ENCODE measurements at regions not wholly inside any gene's neighbourhood (a gene's known extent, or its start where the extent isn't known, plus 50 kb on each side); places are given as distances from the start of the nearest gene placed in this dataset.

DNA sequence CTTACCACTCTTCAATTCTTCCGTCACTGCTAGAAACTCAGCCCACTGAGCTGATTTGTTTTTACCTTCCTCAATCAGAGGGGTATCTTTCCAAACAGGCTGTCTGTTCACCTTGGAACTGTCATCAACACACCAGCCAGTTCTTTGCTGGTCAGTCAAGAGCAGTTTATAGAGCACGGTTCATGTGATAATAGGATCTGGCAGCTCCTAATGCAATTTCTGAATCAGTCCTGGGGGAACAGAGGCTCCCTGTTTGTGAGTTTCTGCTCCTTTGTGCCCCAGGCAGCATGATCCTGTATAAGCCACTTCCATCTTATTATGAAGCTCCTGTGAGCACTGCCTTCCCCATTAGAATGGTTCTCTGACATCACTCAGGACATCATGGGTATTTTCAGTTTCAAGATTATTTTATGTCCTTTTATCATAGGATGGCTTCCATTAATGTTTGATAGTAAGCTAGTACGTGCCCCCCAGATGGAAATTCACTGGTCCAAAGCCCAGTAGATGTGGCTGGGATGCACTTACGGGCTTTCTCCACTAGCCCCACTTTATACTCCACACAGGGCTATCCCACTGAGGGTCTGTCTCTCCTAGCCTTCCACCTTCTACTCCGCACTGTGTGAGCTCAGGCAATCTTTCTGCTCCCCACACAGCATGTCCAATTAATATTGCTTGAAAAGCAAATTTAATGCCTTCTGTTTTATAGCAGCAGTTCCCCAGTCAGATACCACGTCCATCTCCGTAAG lies 85.5 kb upstream of the SPIN1 start:
- TF ChIP-seq, protein P1, sequence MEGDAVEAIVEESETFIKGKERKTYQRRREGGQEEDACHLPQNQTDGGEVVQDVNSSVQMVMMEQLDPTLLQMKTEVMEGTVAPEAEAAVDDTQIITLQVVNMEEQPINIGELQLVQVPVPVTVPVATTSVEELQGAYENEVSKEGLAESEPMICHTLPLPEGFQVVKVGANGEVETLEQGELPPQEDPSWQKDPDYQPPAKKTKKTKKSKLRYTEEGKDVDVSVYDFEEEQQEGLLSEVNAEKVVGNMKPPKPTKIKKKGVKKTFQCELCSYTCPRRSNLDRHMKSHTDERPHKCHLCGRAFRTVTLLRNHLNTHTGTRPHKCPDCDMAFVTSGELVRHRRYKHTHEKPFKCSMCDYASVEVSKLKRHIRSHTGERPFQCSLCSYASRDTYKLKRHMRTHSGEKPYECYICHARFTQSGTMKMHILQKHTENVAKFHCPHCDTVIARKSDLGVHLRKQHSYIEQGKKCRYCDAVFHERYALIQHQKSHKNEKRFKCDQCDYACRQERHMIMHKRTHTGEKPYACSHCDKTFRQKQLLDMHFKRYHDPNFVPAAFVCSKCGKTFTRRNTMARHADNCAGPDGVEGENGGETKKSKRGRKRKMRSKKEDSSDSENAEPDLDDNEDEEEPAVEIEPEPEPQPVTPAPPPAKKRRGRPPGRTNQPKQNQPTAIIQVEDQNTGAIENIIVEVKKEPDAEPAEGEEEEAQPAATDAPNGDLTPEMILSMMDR (IDR thresholded peaks at IDR 0.05; ENCODE audit: low read depth, low read length, poor library complexity, severe bottlenecking): no peak
- no peak for TF ChIP-seq EZH2phosphoT487 (IDR thresholded peaks at IDR 0.05; ENCODE audit: borderline replicate concordance, low read length)

All from DOHH2 (cell line).